ENCODE measurements at regions not wholly inside any gene's neighbourhood (a gene's known extent, or its start where the extent isn't known, plus 50 kb on each side); places are given as distances from the start of the nearest gene placed in this dataset.

DNA sequence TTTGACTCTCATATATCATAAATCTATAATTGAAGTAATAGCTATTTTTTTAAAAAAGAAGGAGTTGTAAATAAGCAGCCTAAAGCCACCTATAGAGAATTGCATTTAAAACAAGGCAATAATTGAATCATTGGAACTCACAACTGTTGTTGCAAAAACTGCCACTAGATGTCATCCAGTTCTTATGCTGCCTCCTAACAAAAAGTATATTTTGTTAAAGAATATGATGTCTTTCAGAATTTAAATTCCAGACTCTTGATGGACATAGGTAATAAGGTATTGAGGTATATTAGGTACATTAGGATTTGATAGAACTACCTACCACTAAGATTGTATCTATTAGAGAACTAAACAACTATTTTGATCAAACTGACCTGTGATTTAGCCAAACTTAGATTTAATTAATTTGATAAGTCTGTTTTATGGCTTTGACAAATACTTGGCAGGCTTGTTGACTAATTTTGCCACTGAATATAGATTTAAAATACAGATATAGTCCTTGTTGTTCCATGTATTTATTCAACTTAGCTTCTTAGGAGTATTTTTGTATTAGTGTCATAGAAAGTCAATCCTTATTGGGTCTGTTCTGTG lies 401.4 kb downstream of the RPL10L start:
- no TSS peak for BruUV-seq (replicated peaks)
- Histone ChIP-seq H3K9ac (ENCODE audit: insufficient read depth in 1 of 2, low read depth in 2 of 2, low read length in 2 of 2) (no peak overlapping the region), H4K20me1 (replicated peaks; ENCODE audit: control insufficient read depth, insufficient read depth, low read length) (no peaks in the 10 kb centered on the region), H3K9me1 (ENCODE audit: control insufficient read depth, insufficient read depth, low read length) (no peaks in the 10 kb centered on the region), H3K9me3 (replicated peaks; ENCODE audit: control insufficient read depth, insufficient read depth, low read depth, low read length) (0 out of 2 replicates have a peak, but pooled peaks cover 1% of the 10 kb centered on the region), H3K4me3 (no peak overlapping the region), H2AFZ (ENCODE audit: low read depth, low read length) (no peak overlapping the region), H3K79me2 (ENCODE audit: control insufficient read depth, insufficient read depth, low read length) (no peaks in the 10 kb centered on the region), H3K4me1 (replicated peaks in 1 of 2; ENCODE audit: control insufficient read depth in 2 of 2, insufficient read depth in 2 of 2, low read length in 2 of 2) (no peaks in the 10 kb centered on the region), H3K27ac (ENCODE audit: extremely low read depth, low read depth, low read length) (no peak overlapping the region), H3K36me3 (ENCODE audit: control insufficient read depth, insufficient read depth, low read length) (no peaks in the 10 kb centered on the region), H3K27me3 (ENCODE audit: control insufficient read depth in 2 of 2, insufficient read depth in 2 of 2, low read length in 2 of 2) (no peaks in the 10 kb centered on the region), H3K4me2 (ENCODE audit: insufficient read depth, low read length) (no peak overlapping the region)
- ATAC-seq (no peak), DNase-seq (ENCODE audit: extremely low read depth in 1 of 4, low spot score in 3 of 4) (peak in 1 of 4 experiments; percentile 1), FAIRE-seq (no peak)
- intact Hi-C loops (cut with micrococcal nuclease) = no loop called here
- CTCF ChIA-PET (ENCODE audit: low intra/inter-chr PET ratio) = no interaction called here
- in situ Hi-C loops (cut with MboI) = no loop called here
- TF ChIP-seq, protein P1, sequence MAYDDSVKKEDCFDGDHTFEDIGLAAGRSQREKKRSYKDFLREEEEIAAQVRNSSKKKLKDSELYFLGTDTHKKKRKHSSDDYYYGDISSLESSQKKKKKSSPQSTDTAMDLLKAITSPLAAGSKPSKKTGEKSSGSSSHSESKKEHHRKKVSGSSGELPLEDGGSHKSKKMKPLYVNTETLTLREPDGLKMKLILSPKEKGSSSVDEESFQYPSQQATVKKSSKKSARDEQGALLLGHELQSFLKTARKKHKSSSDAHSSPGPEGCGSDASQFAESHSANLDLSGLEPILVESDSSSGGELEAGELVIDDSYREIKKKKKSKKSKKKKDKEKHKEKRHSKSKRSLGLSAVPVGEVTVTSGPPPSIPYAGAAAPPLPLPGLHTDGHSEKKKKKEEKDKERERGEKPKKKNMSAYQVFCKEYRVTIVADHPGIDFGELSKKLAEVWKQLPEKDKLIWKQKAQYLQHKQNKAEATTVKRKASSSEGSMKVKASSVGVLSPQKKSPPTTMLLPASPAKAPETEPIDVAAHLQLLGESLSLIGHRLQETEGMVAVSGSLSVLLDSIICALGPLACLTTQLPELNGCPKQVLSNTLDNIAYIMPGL (CRISPR knock-in tag; IDR thresholded peaks at IDR 0.05) = no peak
- TF ChIP-seq OTX1 (CRISPR knock-in tag; IDR thresholded peaks at IDR 0.05) = no peak
- TF ChIP-seq, protein P2, sequence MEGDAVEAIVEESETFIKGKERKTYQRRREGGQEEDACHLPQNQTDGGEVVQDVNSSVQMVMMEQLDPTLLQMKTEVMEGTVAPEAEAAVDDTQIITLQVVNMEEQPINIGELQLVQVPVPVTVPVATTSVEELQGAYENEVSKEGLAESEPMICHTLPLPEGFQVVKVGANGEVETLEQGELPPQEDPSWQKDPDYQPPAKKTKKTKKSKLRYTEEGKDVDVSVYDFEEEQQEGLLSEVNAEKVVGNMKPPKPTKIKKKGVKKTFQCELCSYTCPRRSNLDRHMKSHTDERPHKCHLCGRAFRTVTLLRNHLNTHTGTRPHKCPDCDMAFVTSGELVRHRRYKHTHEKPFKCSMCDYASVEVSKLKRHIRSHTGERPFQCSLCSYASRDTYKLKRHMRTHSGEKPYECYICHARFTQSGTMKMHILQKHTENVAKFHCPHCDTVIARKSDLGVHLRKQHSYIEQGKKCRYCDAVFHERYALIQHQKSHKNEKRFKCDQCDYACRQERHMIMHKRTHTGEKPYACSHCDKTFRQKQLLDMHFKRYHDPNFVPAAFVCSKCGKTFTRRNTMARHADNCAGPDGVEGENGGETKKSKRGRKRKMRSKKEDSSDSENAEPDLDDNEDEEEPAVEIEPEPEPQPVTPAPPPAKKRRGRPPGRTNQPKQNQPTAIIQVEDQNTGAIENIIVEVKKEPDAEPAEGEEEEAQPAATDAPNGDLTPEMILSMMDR (IDR thresholded peaks at IDR 0.05 in 2 of 3, conservative IDR thresholded peaks at IDR 0.05 in 1 of 3; ENCODE audit: insufficient read depth in 2 of 3, low read depth in 1 of 3, low read length in 3 of 3) = peak in 1 of 3 experiments; percentile 32; a peak in 1 of 6 replicates
- TF ChIP-seq ILF3 (IDR thresholded peaks at IDR 0.05; ENCODE audit: borderline replicate concordance) = no peak
- POLR2A ChIA-PET = no interaction called here

Data from K562 (cell line).